Esophagus muscularis mucosa (tissue), 4 donors: ENCODE measurements at regions not wholly inside any gene's neighbourhood (a gene's known extent, or its start where the extent isn't known, plus 50 kb on each side); places are given as distances from the start of the nearest gene placed in this dataset.

Experiments used
- CTCF ChIP-seq, 3 experiments: fragments of 200-600 bp in 2 of 3; fragments of 450-650 bp in 1 of 3; sonication (generic) in 2 of 3; IDR thresholded peaks; one replicate each; pipeline ENCODE4 v1.5.1; 2017 to 2019; ENCODE audit warnings: antibody characterized with exemption in 3 of 3, mild to moderate bottlenecking in 2 of 3, moderate library complexity in 1 of 3
- EP300 ChIP-seq: sonication (generic); formaldehyde crosslinking; IDR thresholded peaks from one replicate; pipeline ENCODE4 v1.6.1; 2017; ENCODE audit warnings: antibody characterized with exemption
- POLR2A ChIP-seq: fragments of 450-650 bp; IDR thresholded peaks from one replicate; pipeline ENCODE4 v1.6.1; 2017; ENCODE audit warnings: antibody characterized with exemption, moderate library complexity, mild to moderate bottlenecking, low read depth
- POLR2AphosphoS5 ChIP-seq, 2 donors: sonication (generic); formaldehyde crosslinking; IDR thresholded peaks; one replicate each; pipeline ENCODE4 v1.6.1; 2017; ENCODE audit warnings: antibody characterized with exemption in 2 of 2

GRCh38 chr5:106882035-106882434 lies 788.7 kb downstream of the EFNA5 start:
- TF ChIP-seq POLR2AphosphoS5 (IDR thresholded peaks at IDR 0.05), result no peak
- no peak for TF ChIP-seq CTCF (IDR thresholded peaks at IDR 0.05)
- TF ChIP-seq POLR2A, result no peak
- TF ChIP-seq EP300, result no peak
